Right atrium auricular region (tissue), 2 donors: ENCODE measurements at regions not wholly inside any gene's neighbourhood (a gene's known extent, or its start where the extent isn't known, plus 50 kb on each side); places are given as distances from the start of the nearest gene placed in this dataset.
"Not testable (repeated sequence)": the region's sequence is repeated elsewhere in the genome, so short reads cannot be mapped to it uniquely, and the experiment has no call there.

Experiments used
- DNase-seq: peaks from one replicate; pipeline ENCODE4 v3.0.0-alpha.2; 2019; ENCODE audit warnings: low spot score
- H3K27ac ChIP-seq, 2 donors: fragments of 200-600 bp; sonication (generic); 1 replicate in 1 of 2; 2 replicates in 1 of 2; pipeline ENCODE4 v1.5.1; 2016 to 2019
- H3K27me3 ChIP-seq, 2 donors: fragments of 200-600 bp; sonication (generic); one replicate each; pipeline versions ENCODE4 v1.5.1 to v1.6.0; 2017 to 2019
- H3K36me3 ChIP-seq: fragments of 200-600 bp; sonication (generic); one replicate; pipeline ENCODE4 v1.5.1; 2016
- H3K4me1 ChIP-seq, 2 donors: fragments of 200-600 bp; sonication (generic); one replicate each; pipeline versions ENCODE4 v1.5.1 to v1.6.0; 2017 to 2019
- H3K4me3 ChIP-seq, 2 donors: fragments of 200-600 bp; sonication (generic); 1 replicate in 1 of 2; 2 replicates in 1 of 2; pipeline ENCODE4 v1.5.1; 2017 to 2019; ENCODE audit warnings: mild to moderate bottlenecking in 1 of 2, moderate library complexity in 1 of 2
- H3K9me3 ChIP-seq, 2 donors: fragments of 200-600 bp; sonication (generic); one replicate each; pipeline ENCODE4 v1.5.1; 2019

- peaks cover 15% of the 10 kb centered on the region for H3K36me3 ChIP-seq
- DNase-seq, H3K4me1 ChIP-seq, H3K27me3 ChIP-seq, H3K9me3 ChIP-seq, H3K27ac ChIP-seq, H3K4me3 ChIP-seq: not testable (repeated sequence)
Observed at GRCh38 chr5:21495235-21495634, 1357.9 kb downstream of the CDH12 start.

DNA sequence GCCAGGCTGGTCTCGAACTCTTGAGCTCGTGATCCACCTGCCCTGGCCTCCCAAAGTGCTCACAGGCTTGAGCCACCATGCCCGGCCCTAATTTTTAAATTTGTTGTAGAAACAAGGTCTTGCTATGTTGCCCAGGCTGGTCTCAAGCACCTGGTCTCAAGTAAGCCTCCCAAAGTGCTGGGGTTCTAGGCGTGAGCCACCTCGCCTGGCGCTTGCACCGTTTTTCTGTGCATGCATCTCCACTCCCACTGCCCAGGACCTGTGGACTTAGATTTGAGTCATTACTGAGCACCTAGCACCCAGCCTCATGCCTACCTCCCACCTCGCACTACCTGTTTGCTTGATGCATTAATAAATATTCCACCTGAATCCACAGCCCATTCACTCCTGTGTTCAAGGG is 1359.1 kb downstream of the CDH12 start:
- not testable (repeated sequence) for DNase-seq

DNA sequence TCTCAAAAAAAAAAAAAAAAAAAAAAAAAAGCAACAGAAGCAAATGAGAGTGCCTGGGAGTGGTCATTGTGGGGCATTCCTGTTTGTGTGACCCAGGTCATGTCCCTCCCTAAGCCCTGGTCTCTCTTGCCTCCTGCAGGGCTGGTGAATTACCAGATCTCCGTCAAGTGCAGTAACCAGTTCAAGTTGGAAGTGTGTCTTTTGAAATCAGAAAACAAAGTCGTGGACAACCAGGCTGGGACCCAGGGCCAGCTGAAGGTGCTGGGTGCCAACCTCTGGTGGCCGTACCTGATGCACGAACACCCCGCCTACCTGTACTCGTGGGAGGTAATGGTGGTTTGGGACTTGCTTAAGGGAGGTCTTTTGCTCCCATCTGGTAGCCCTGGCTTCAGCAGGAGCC is 1362.0 kb downstream of the CDH12 start:
- H3K27me3 ChIP-seq, H3K27ac ChIP-seq, H3K36me3 ChIP-seq, H3K9me3 ChIP-seq, H3K4me3 ChIP-seq, H3K4me1 ChIP-seq: not testable (repeated sequence)
- DNase-seq = peak; percentile 65

More for the DNA sequence above, 1359.1 kb downstream of the CDH12 start:
- H3K36me3 ChIP-seq = peaks cover 15% of the 10 kb centered on the region
- H3K4me3 ChIP-seq, H3K27ac ChIP-seq, H3K27me3 ChIP-seq, H3K4me1 ChIP-seq, H3K9me3 ChIP-seq: not testable (repeated sequence)

DNA sequence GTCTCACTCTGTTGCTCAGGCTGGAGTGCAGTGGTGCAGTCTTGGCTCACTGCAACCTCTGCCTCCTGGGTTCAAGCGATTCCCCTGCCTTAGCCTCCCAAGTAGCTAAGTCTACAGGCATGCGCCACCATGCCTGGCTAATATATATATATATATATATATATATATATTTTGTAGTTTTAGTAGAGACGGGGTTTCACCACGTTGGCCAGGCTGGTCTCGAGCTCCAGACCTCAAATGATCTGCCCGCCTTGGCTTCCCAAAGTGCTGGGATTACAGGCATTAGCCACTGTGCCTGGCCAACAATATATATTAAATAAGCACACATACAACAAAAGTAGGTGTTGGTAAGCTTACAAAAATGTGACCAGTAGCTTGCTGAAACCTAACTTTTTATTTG is 1364.3 kb downstream of the CDH12 start:
- not testable (repeated sequence) for H3K4me3 ChIP-seq, H3K36me3 ChIP-seq, DNase-seq, H3K9me3 ChIP-seq, H3K27ac ChIP-seq, H3K4me1 ChIP-seq, H3K27me3 ChIP-seq

- not testable (repeated sequence) for H3K27me3 ChIP-seq, H3K4me3 ChIP-seq, DNase-seq, H3K27ac ChIP-seq, H3K36me3 ChIP-seq, H3K9me3 ChIP-seq, H3K4me1 ChIP-seq
Observed at GRCh38 chr5:21485458-21486000, 1367.6 kb downstream of the CDH12 start.

DNA sequence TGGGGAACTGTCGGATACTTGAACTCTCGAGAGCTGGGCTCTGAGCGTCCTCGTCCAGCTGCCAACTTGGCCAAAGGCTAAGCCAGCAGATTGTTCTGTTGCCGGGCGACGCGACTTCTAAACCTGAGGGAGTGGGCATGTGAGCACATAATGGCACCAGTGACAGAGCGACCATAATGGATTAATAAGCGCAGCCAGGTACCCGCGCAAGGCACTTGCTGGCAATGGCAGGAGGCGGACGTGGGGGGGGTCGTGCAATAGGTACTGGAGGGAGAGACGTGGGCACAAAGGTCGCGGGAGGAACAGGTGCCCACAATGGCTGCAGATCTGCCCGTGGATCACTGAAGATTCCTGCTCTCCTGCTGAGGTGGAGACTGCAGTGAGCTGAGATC is 1368.7 kb downstream of the CDH12 start:
- H3K9me3 ChIP-seq, H3K36me3 ChIP-seq, H3K4me1 ChIP-seq, H3K4me3 ChIP-seq, H3K27me3 ChIP-seq, DNase-seq, H3K27ac ChIP-seq: not testable (repeated sequence)

DNA sequence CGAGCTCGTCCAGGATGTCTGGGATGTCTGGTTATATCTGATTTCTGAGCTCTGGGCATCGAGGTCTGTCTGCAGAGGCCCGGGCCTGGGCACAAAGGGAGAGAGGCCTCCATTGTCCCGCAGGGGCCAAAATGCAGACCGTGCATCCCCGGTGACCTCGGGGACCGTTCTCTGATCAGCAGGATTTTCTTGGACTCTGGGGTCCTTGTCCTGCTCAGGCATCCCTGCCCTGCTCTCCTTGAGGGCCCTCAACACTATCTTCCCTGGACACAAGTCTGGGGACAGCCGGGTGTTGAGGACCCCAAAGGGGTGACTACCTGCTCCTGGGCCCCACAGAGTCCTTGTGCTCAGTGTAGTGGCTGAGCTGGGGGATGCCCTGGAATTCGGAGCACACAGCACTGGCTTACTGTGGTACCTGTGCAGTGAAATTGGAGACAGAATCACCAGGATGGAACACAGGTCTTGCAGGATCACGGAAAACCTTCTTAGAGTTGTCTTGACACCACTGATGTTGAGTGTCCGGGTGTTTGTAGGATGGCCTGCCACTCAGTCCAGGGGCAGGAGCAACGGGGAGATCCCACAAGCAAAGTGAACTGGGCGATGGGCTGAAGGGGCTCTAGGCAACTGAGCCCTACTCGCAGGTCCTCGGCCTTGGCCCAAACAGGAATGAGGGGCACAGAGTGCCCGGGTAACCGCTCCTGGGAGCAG is 1369.2 kb downstream of the CDH12 start:
- H3K27ac ChIP-seq, DNase-seq, H3K4me1 ChIP-seq, H3K4me3 ChIP-seq, H3K9me3 ChIP-seq, H3K27me3 ChIP-seq, H3K36me3 ChIP-seq: not testable (repeated sequence)

DNA sequence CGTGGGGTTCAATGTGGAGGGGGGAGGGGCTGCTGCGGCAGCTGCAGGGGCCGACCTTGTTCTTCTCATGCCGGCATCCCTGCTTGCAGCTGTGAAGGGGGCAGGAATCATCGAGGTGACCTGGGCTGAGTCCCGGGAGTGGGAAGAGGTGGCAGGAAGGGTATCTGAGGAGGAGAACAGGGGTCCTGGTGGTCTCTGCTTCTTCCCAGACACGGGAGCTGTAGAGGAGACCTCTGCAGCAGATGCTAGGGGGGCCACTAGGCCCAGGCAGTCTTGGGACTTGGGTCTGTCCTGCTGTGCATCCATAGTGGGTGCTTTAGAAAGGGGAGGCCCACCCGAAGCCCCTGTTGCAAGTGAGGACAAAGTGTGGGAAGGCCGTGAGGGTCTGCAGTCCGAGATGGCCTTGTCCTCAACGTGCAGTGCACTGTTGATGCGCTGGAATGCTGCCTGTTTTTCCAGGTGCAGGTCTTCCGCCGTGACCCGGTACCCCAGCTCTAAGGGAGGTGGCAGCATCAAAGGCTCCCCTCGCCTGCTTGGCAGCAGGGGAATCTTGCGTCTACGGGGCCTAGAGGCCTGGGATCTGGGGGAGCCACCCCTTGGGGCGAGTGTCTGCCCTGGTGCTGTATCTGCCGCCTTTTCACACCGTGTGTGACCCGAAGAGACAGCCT is 1370.0 kb downstream of the CDH12 start:
- H3K9me3 ChIP-seq, H3K4me1 ChIP-seq, DNase-seq, H3K36me3 ChIP-seq, H3K27ac ChIP-seq, H3K4me3 ChIP-seq, H3K27me3 ChIP-seq: not testable (repeated sequence)

- not testable (repeated sequence) for H3K4me3 ChIP-seq, H3K9me3 ChIP-seq, DNase-seq, H3K4me1 ChIP-seq, H3K27me3 ChIP-seq, H3K36me3 ChIP-seq, H3K27ac ChIP-seq
Observed at GRCh38 chr5:21482522-21482921, 1370.6 kb downstream of the CDH12 start.

- H3K36me3 ChIP-seq, H3K9me3 ChIP-seq, H3K4me3 ChIP-seq, H3K27me3 ChIP-seq, H3K4me1 ChIP-seq, DNase-seq, H3K27ac ChIP-seq: not testable (repeated sequence)
Observed at GRCh38 chr5:21481320-21482270, 1371.5 kb downstream of the CDH12 start.

DNA sequence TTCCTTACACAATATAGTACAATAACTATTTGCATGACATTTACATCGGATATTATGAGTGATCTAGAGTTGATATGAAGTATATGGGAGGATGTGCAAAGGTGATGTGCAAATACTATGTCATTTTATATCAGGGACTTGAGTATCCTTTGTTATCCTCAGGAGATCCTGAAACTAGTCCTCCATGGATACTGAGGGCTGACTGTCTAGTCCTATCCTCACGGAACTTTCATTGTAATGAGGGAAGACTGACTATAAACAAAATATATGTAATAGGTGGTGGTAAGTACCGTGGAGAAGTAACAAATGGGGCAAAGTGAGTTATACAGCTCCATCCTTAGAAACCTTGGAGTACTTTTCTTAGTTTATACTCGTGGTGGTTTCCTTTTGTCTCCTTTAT is 1373.1 kb downstream of the CDH12 start:
- H3K27me3 ChIP-seq, DNase-seq, H3K9me3 ChIP-seq, H3K4me3 ChIP-seq, H3K27ac ChIP-seq, H3K4me1 ChIP-seq, H3K36me3 ChIP-seq: not testable (repeated sequence)

DNA sequence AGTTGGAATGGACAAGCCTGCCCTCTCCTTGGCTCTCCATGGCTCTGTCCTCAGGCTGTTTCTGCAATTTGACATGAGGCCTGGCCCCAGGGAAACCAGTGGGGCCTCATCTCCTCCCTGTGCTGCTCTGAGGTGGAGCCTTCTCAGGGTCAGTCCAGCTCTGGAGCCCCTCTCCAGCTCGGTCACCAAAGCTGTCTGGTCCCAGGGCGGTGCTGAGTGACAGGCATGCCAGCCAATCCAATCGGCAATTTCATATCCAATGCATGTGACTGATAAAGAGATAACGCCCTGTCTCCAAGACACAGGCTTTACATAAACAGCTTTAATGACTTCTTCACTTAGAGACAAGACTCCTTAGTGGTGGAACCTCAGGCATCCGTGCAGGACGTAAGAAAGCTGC is 1379.2 kb downstream of the CDH12 start:
- not testable (repeated sequence) for H3K4me3 ChIP-seq, H3K4me1 ChIP-seq, H3K9me3 ChIP-seq, H3K27me3 ChIP-seq, H3K36me3 ChIP-seq, H3K27ac ChIP-seq, DNase-seq

DNA sequence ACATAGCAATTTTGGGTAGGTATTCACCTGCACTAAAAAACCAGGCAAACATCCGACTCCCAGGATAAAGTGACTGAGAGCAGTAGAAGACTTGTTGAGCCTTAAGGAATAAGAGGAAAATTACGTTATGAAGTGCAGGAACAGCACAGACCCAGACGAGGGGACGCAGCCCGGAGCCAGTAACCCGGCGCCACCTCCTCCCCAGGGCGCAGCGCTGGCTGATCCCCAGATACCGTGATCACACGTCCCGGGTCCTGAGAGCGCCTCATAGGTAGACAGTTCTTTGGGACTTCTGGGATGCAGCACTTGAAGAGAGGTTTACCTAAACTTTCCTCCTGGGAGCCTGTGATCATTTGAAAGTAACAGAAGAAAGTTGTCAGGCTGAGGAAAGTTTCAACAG is 1379.7 kb downstream of the CDH12 start:
- not testable (repeated sequence) for H3K36me3 ChIP-seq, H3K27ac ChIP-seq, H3K4me1 ChIP-seq, DNase-seq, H3K4me3 ChIP-seq, H3K9me3 ChIP-seq, H3K27me3 ChIP-seq

GRCh38 chr5:21471691-21472090 is 1381.5 kb downstream of the CDH12 start:
- DNase-seq, H3K4me1 ChIP-seq, H3K36me3 ChIP-seq, H3K27ac ChIP-seq, H3K27me3 ChIP-seq, H3K9me3 ChIP-seq, H3K4me3 ChIP-seq: not testable (repeated sequence)
